Right renal pelvis (tissue), 4 donors: ENCODE measurements at regions not wholly inside any gene's neighbourhood (a gene's known extent, or its start where the extent isn't known, plus 50 kb on each side); places are given as distances from the start of the nearest gene placed in this dataset.
A peak's percentile ranks its signal among the peaks of the same experiment; 100 is the strongest.
"Not testable (repeated sequence)": the region's sequence is repeated elsewhere in the genome, so short reads cannot be mapped to it uniquely, and the experiment has no call there.

ENCODE experiments used
- DNase-seq, 4 donors: peaks; one replicate each; pipeline ENCODE4 v3.0.0-alpha.2; 2013; ENCODE audit warnings: low read depth in 4 of 4, low spot score in 3 of 4, missing footprints in 1 of 4

GRCh38 chr7:94706996-94707740 is 51.2 kb upstream of the SGCE start:
- DNase-seq = no peak

GRCh38 chr7:94710256-94710655 is 54.3 kb upstream of the SGCE start:
- DNase-seq = no peak

GRCh38 chr7:94722360-94722759 is 66.4 kb upstream of the SGCE start:
- DNase-seq = not testable (repeated sequence)

GRCh38 chr7:94728893-94729292 is 73.0 kb upstream of the SGCE start:
- not testable (repeated sequence) for DNase-seq

GRCh38 chr7:94738071-94738470 is 82.1 kb upstream of the SGCE start:
- no peak for DNase-seq

GRCh38 chr7:94739180-94739579 is 83.2 kb upstream of the SGCE start:
- no peak for DNase-seq

GRCh38 chr7:94740509-94740908 is 84.6 kb upstream of the SGCE start:
- DNase-seq = no peak

- no peak for DNase-seq
These were observed 85.2 kb upstream of the SGCE start for GRCh38 chr7:94741179-94741578.

- DNase-seq = no peak
These were observed 92.4 kb upstream of the SGCE start for GRCh38 chr7:94748376-94748775.

GRCh38 chr7:94760446-94761100 is 104.6 kb upstream of the SGCE start:
- no peak for DNase-seq

- no peak for DNase-seq
These were observed 105.5 kb upstream of the SGCE start for GRCh38 chr7:94761451-94761850.

GRCh38 chr7:94763268-94763667 is 107.3 kb upstream of the SGCE start:
- DNase-seq = peak in 1 of 4 donors; percentile 10

- DNase-seq = no peak
These were observed 113.8 kb upstream of the SGCE start for GRCh38 chr7:94769724-94770123.

- no peak for DNase-seq
These were observed 123.0 kb upstream of the SGCE start for GRCh38 chr7:94778711-94779459.

- DNase-seq = no peak
These were observed 123.9 kb upstream of the SGCE start for GRCh38 chr7:94779861-94780260.

- DNase-seq = no peak
These were observed 125.3 kb upstream of the SGCE start for GRCh38 chr7:94781236-94781635.

- DNase-seq = no peak
These were observed 124.6 kb upstream of the PPP1R9A start for GRCh38 chr7:94782777-94783176.

- DNase-seq = no peak
These were observed 120.1 kb upstream of the PPP1R9A start for GRCh38 chr7:94787285-94787684.

- not testable (repeated sequence) for DNase-seq
These were observed 119.0 kb upstream of the PPP1R9A start for GRCh38 chr7:94788378-94788777.

- DNase-seq = no peak
These were observed 115.2 kb upstream of the PPP1R9A start for GRCh38 chr7:94792241-94792640.

- not testable (repeated sequence) for DNase-seq
These were observed 110.0 kb upstream of the PPP1R9A start for GRCh38 chr7:94797404-94797803.

GRCh38 chr7:94803821-94804220 is 103.6 kb upstream of the PPP1R9A start:
- DNase-seq = no peak
